HepG2 (cell line): ENCODE measurements at regions not wholly inside any gene's neighbourhood (a gene's known extent, or its start where the extent isn't known, plus 50 kb on each side); places are given as distances from the start of the nearest gene placed in this dataset.

Experiments used
- ATAC-seq: fragments of 200-7000 bp; cut with Tn5 transposase; 3 replicates; pipeline ENCODE4 v1.9.1; 2020; ENCODE audit warnings: mild to moderate bottlenecking, moderate library complexity
- BruUV-seq: library from RNA; stranded (reverse); fragments of 400-500 nt; replicated peaks from 2 replicates; lab custom pipeline; 2021; lab: Mats Ljungman, UMichigan
- CTCF ChIA-PET: fragments of 300-600 bp; formaldehyde crosslinking; extraction: SDS; loops from one replicate; lab custom pipeline; 2021; ENCODE audit warnings: low total read pairs, inconsistent platforms, low intra/inter-chr PET ratio; lab: Yijun Ruan, JAX
- POLR2A ChIA-PET: fragments of 350-600 bp; sonication (Branson Sonifier 250); formaldehyde crosslinking; loops from one replicate; lab custom pipeline; 2020; ENCODE audit warnings: antibody characterized with exemption, inconsistent platforms; lab: Yijun Ruan, JAX
- DNase-seq: peaks from one replicate; pipeline ENCODE4 v3.0.0-alpha.2; 2015; ENCODE audit warnings: low spot score
- FAIRE-seq: peaks from 3 replicates; lab custom pipeline; 2011; peaks lifted over from hg19 to GRCh38; lab: Jason Lieb, UNC
- H2AFZ ChIP-seq: one replicate; pipeline ENCODE4 v1.6.1; 2011; ENCODE audit warnings: low read length, inconsistent platforms
- H3K27ac ChIP-seq: fragments of 300-600 bp; 3 replicates; pipeline ENCODE4 v1.8.0; 2011; ENCODE audit warnings: mixed run types, mild to moderate bottlenecking, mixed read lengths, low read length, inconsistent platforms; ENCODE audit not compliant: insufficient read depth; ENCODE audit errors: extremely low read length
- H3K27me3 ChIP-seq, 2 experiments: fragments of 200-600 bp in 1 of 2; 2 replicates in 1 of 2; 3 replicates in 1 of 2; pipeline versions ENCODE4 v1.6.0 to v1.8.0; 2011; ENCODE audit warnings: low read length in 2 of 2, mild to moderate bottlenecking in 2 of 2, moderate library complexity in 2 of 2, inconsistent platforms in 1 of 2; ENCODE audit not compliant: insufficient read depth in 2 of 2, control insufficient read depth in 1 of 2
- H3K36me3 ChIP-seq, 2 experiments: fragments of 200-600 bp in 1 of 2; replicated peaks in 1 of 2; 2 replicates in 1 of 2; 3 replicates in 1 of 2; pipeline versions ENCODE4 v1.5.1 to v1.8.0; 2011; ENCODE audit warnings: low read length in 2 of 2, inconsistent platforms in 1 of 2; ENCODE audit not compliant: insufficient read depth in 2 of 2, control insufficient read depth in 1 of 2
- H3K4me1 ChIP-seq: 2 replicates; pipeline ENCODE4 v1.5.1; 2012; ENCODE audit warnings: low read length, inconsistent platforms; ENCODE audit not compliant: insufficient read depth
- H3K4me2 ChIP-seq: 2 replicates; pipeline ENCODE4 v1.6.0; 2011; ENCODE audit warnings: low read depth, low read length, inconsistent platforms
- H3K4me3 ChIP-seq, 3 experiments: fragments of 200-600 bp in 1 of 3; sonication (generic), shearing (Covaris generic) in 1 of 3; replicated peaks in 1 of 3; 2 replicates each; pipeline ENCODE4 v1.5.1; 2011 to 2016; ENCODE audit warnings: low read length in 3 of 3, inconsistent platforms in 2 of 3, low read depth in 2 of 3, mild to moderate bottlenecking in 2 of 3, control low read depth in 1 of 3, mixed read lengths in 1 of 3; ENCODE audit not compliant: insufficient read depth in 1 of 3
- H3K79me2 ChIP-seq: one replicate; pipeline ENCODE4 v1.6.1; 2011; ENCODE audit warnings: low read length, inconsistent platforms; ENCODE audit not compliant: insufficient read depth
- H3K9ac ChIP-seq: 2 replicates; pipeline ENCODE4 v1.6.0; 2011; ENCODE audit warnings: mild to moderate bottlenecking, low read depth, low read length, inconsistent platforms; ENCODE audit not compliant: insufficient read depth
- H3K9me3 ChIP-seq: 2 replicates; pipeline ENCODE4 v1.5.1; 2012; ENCODE audit warnings: mild to moderate bottlenecking, low read length
- H4K20me1 ChIP-seq: 2 replicates; pipeline ENCODE4 v1.6.0; 2011; ENCODE audit warnings: inconsistent platforms, mild to moderate bottlenecking, low read length, moderate library complexity; ENCODE audit not compliant: insufficient read depth
- ARNTL ChIP-seq: sonication (generic); formaldehyde crosslinking; IDR thresholded peaks from 2 replicates; pipeline ENCODE4 v1.4.0; 2020; ENCODE audit warnings: mild to moderate bottlenecking, missing genetic modification reagents
- KDM4B ChIP-seq: sonication (generic); formaldehyde crosslinking; IDR thresholded peaks from 2 replicates; pipeline ENCODE4 v1.4.0; 2020; ENCODE audit warnings: missing genetic modification reagents
- SRF ChIP-seq: IDR thresholded peaks from 2 replicates; pipeline ENCODE4 v1.6.1; 2011; ENCODE audit warnings: mild to moderate bottlenecking, low read depth, low read length, moderate library complexity
- ZBTB21 ChIP-seq: sonication (generic); formaldehyde crosslinking; IDR thresholded peaks from 2 replicates; pipeline ENCODE4 v1.4.0; 2020; ENCODE audit warnings: missing genetic modification reagents
- ZFP1 ChIP-seq: IDR thresholded peaks from 2 replicates; pipeline ENCODE4 v1.6.1; 2016
- ZMYM2 ChIP-seq: sonication (generic); formaldehyde crosslinking; IDR thresholded peaks from 2 replicates; pipeline ENCODE4 v1.8.0; 2022; ENCODE audit warnings: mild to moderate bottlenecking, missing genetic modification reagents
- ZNF749 ChIP-seq: sonication (generic); formaldehyde crosslinking; IDR thresholded peaks from 2 replicates; pipeline ENCODE4 v1.8.0; 2022; ENCODE audit warnings: mild to moderate bottlenecking, missing genetic modification reagents, moderate library complexity, borderline replicate concordance
- WGBS: methylation state at CpG from one replicate; pipeline ENCODE4 v1.1.6; 2017; ENCODE audit warnings: low lambda C conversion rate; 5-methylcytosine and 5-hydroxymethylcytosine counted together
- in situ Hi-C: cut with HindIII; loops from 2 replicates; pipeline ENCODE4 v1.10.0; 2017; ENCODE audit warnings: low pct_unique_long_range_greater_than_20kb; ENCODE audit not compliant: extremely low pct_ligation_motif_present
- intact Hi-C: fragments of 100-400 bp; cut with micrococcal nuclease; formaldehyde crosslinking; loops from one replicate; pipeline ENCODE4 v1.10.0; 2022; ENCODE audit not compliant: unreplicated experiment
- TF ChIP-seq, protein P1 (sequence below): sonication (generic); formaldehyde crosslinking; IDR thresholded peaks from 2 replicates; pipeline ENCODE4 v1.4.0; 2020; ENCODE audit warnings: missing genetic modification reagents, mild to moderate bottlenecking, borderline replicate concordance
- TF ChIP-seq, protein P2 (sequence below): IDR thresholded peaks from 2 replicates; pipeline ENCODE4 v1.6.1; 2016; ENCODE audit warnings: missing compliant biosample characterization, missing genetic modification reagents, borderline replicate concordance
- TF ChIP-seq, protein P3 (sequence below): sonication (generic); formaldehyde crosslinking; IDR thresholded peaks from 2 replicates; pipeline ENCODE4 v1.5.0; 2020; ENCODE audit warnings: missing genetic modification reagents
- TF ChIP-seq, protein P4 (sequence below): sonication (generic); formaldehyde crosslinking; IDR thresholded peaks from 2 replicates; pipeline ENCODE4 v1.4.0; 2020; ENCODE audit warnings: mild to moderate bottlenecking, missing genetic modification reagents

DNA sequence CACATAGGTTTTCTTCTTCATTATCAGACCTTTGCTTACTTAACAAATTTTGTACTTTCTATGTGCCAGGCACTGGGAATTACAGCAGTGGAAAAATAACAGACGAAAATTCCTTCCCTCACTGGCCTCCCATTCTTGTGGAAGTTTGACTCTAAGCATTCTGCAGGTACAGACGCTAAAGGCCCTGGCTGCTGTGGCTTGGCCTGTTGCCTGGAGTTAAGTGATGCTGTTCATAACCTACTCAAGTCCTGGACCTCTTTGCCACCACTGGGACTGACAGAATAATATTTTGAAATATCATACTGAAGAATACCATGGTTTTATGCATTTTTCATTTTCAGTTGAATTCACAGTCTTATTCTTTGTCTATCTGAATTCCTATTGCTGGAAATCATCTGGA, 97.3 kb upstream of the SPATA31C2 start:
- intact Hi-C loops, result no loop called here
- H4K20me1 ChIP-seq, result no peaks in the 10 kb centered on the region
- H3K4me3 ChIP-seq, result no peak overlapping the region
- H3K27ac ChIP-seq, result no peak overlapping the region
- DNase-seq (no peak), ATAC-seq (no peak), FAIRE-seq (no peak)
- no peak overlapping the region for H2AFZ ChIP-seq
- no peak overlapping the region for H3K4me2 ChIP-seq
- ChIA-PET CTCF (no interaction called here), POLR2A (no interaction called here)
- no peaks in the 10 kb centered on the region for H3K9me3 ChIP-seq
- no TSS peak for BruUV-seq
- H3K36me3 ChIP-seq, result no peaks in the 10 kb centered on the region
- 6% methylated on average over 2 of the region's 2 CpGs for WGBS
- no peaks in the 10 kb centered on the region for H3K4me1 ChIP-seq
- no peaks in the 10 kb centered on the region for H3K79me2 ChIP-seq
- H3K27me3 ChIP-seq, result peaks cover 0 to 11% of the 10 kb centered on the region in 2 experiments; a peak in 1 of 5 replicates
- TF ChIP-seq ARNTL, result no peak
- TF ChIP-seq, protein P1, sequence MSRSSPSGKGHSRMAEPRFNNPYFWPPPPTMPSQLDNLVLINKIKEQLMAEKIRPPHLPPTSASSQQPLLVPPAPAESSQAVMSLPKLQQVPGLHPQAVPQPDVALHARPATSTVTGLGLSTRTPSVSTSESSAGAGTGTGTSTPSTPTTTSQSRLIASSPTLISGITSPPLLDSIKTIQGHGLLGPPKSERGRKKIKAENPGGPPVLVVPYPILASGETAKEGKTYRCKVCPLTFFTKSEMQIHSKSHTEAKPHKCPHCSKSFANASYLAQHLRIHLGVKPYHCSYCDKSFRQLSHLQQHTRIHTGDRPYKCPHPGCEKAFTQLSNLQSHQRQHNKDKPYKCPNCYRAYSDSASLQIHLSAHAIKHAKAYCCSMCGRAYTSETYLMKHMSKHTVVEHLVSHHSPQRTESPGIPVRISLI (CRISPR knock-in tag), result no peak
- TF ChIP-seq, protein P2, sequence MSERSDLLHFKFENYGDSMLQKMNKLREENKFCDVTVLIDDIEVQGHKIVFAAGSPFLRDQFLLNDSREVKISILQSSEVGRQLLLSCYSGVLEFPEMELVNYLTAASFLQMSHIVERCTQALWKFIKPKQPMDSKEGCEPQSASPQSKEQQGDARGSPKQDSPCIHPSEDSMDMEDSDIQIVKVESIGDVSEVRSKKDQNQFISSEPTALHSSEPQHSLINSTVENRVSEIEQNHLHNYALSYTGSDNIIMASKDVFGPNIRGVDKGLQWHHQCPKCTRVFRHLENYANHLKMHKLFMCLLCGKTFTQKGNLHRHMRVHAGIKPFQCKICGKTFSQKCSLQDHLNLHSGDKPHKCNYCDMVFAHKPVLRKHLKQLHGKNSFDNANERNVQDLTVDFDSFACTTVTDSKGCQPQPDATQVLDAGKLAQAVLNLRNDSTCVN, result no peak
- no peak overlapping the region for H3K9ac ChIP-seq
- in situ Hi-C loops, result no loop called here

DNA sequence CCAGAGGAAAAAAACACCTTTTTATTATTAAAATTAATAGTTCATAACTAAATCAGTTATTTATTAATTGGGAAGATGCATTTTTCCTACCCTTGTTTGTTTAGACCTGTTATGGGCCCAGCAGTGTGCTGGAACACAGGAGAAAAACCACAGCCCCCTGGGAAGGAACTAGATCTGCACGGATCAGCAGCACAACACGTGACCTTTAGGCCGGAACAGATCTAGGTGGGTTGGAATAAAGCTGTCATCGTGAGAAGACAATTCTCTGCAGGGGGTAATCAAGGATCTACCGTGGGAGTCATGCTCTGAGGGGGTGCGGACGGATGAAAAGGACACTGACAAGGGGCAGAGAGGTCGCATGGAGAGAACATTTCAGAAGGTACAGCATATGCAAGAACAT, 95.8 kb upstream of the SPATA31C2 start:
- Histone ChIP-seq H3K4me1 (no peaks in the 10 kb centered on the region), H3K27me3 (peaks cover 0 to 11% of the 10 kb centered on the region in 2 experiments; a peak in 1 of 5 replicates), H2AFZ (no peak overlapping the region), H3K36me3 (no peaks in the 10 kb centered on the region), H3K4me3 (no peak overlapping the region), H3K9me3 (no peaks in the 10 kb centered on the region), H3K79me2 (no peaks in the 10 kb centered on the region), H4K20me1 (no peaks in the 10 kb centered on the region), H3K9ac (no peak overlapping the region), H3K27ac (no peak overlapping the region), H3K4me2 (no peak overlapping the region)
- ATAC-seq, result no peak
- intact Hi-C loops (no loop called here), in situ Hi-C loops (no loop called here)
- no peak for FAIRE-seq
- BruUV-seq, result no TSS peak
- DNase-seq, result no peak
- POLR2A ChIA-PET, result no interaction called here
- CTCF ChIA-PET, result no interaction called here
- WGBS, result 34% methylated on average over 8 of the region's 8 CpGs
- TF ChIP-seq KDM4B (CRISPR knock-in tag) (no peak), ZNF749 (CRISPR knock-in tag) (no peak), ZMYM2 (no peak), ZFP1 (CRISPR knock-in tag) (no peak), ZBTB21 (CRISPR knock-in tag) (no peak), SRF (no peak)
- TF ChIP-seq, protein P3, sequence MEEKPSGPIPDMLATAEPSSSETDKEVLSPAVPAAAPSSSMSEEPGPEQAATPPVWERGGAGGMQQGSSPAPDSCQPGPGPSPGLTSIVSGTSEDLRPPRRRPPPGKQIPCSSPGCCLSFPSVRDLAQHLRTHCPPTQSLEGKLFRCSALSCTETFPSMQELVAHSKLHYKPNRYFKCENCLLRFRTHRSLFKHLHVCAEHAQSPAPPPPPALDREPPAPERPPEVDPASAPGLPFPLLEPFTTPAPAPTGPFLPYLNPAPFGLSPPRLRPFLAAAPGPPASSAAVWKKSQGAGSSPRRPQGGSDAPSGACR (CRISPR knock-in tag), result no peak
- TF ChIP-seq, protein P4, sequence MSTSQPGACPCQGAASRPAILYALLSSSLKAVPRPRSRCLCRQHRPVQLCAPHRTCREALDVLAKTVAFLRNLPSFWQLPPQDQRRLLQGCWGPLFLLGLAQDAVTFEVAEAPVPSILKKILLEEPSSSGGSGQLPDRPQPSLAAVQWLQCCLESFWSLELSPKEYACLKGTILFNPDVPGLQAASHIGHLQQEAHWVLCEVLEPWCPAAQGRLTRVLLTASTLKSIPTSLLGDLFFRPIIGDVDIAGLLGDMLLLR (CRISPR knock-in tag), result no peak
